Caco-2 (cell line): ENCODE measurements at regions not wholly inside any gene's neighbourhood (a gene's known extent, or its start where the extent isn't known, plus 50 kb on each side); places are given as distances from the start of the nearest gene placed in this dataset.

ENCODE experiments used
- BruUV-seq: library from RNA; stranded (reverse); fragments of 400-500 nt; replicated peaks from 2 replicates; lab custom pipeline; 2021; lab: Mats Ljungman, UMichigan
- CTCF ChIA-PET: fragments of 300-600 bp; sonication (Branson Sonifier 250); formaldehyde crosslinking; loops from one replicate; lab custom pipeline; 2022; ENCODE audit warnings: antibody characterized with exemption; lab: Charles Lee
- POLR2A ChIA-PET: fragments of 300-600 bp; sonication (Branson Sonifier 250); formaldehyde crosslinking; loops from one replicate; lab custom pipeline; 2022; ENCODE audit warnings: antibody characterized with exemption; lab: Charles Lee
- DNase-seq, 2 experiments: peaks; one replicate each; pipeline versions ENCODE4 v3.0.0 to v3.0.0-alpha.2; 2020 to 2022
- H3K27me3 ChIP-seq: replicated peaks from 2 replicates; pipeline ENCODE4 v1.6.0; 2011; ENCODE audit warnings: low read length; ENCODE audit not compliant: control insufficient read depth, insufficient read depth
- H3K36me3 ChIP-seq: 2 replicates; pipeline ENCODE4 v1.5.1; 2011; ENCODE audit warnings: low read length; ENCODE audit not compliant: control insufficient read depth, insufficient read depth
- H3K4me1 ChIP-seq: fragments of 250-450 bp; sonication (Bioruptor Pico); 2 replicates; pipeline ENCODE4 v1.5.1; 2020; ENCODE audit warnings: mild to moderate bottlenecking
- H3K4me3 ChIP-seq: 2 replicates; pipeline ENCODE4 v1.5.1; 2011; ENCODE audit warnings: low read depth, mild to moderate bottlenecking, control low read depth, low read length
- H3K9me3 ChIP-seq: fragments of 250-450 bp; sonication (Bioruptor Pico); 2 replicates; pipeline ENCODE4 v1.5.1; 2020; ENCODE audit warnings: mild to moderate bottlenecking, moderate library complexity
- H3K27ac Mint-ChIP-seq: one replicate; pipeline ENCODE4 v1.8.0; 2022; ENCODE audit warnings: mixed read lengths; ENCODE audit not compliant: unreplicated experiment
- H3K27me3 Mint-ChIP-seq: one replicate; pipeline ENCODE4 v1.8.0; 2022; ENCODE audit warnings: mixed read lengths; ENCODE audit not compliant: insufficient read depth, unreplicated experiment
- H3K36me3 Mint-ChIP-seq: one replicate; pipeline ENCODE4 v1.8.0; 2022; ENCODE audit warnings: mild to moderate bottlenecking, mixed read lengths; ENCODE audit not compliant: insufficient read depth, unreplicated experiment
- H3K4me1 Mint-ChIP-seq: one replicate; pipeline ENCODE4 v1.8.0; 2022; ENCODE audit warnings: low read depth, mixed read lengths; ENCODE audit not compliant: unreplicated experiment
- H3K4me3 Mint-ChIP-seq: one replicate; pipeline ENCODE4 v1.8.0; 2022; ENCODE audit warnings: mild to moderate bottlenecking, moderate library complexity, mixed read lengths; ENCODE audit not compliant: unreplicated experiment
- H3K9me3 Mint-ChIP-seq: one replicate; pipeline ENCODE4 v1.8.0; 2022; ENCODE audit warnings: mixed read lengths; ENCODE audit not compliant: unreplicated experiment
- CTCF ChIP-seq, 2 experiments: fragments of 200-600 bp in 1 of 2; IDR thresholded peaks; 1 replicate in 1 of 2; 2 replicates in 1 of 2; pipeline versions ENCODE4 v1.5.1 to v1.8.0; 2011 to 2022; ENCODE audit warnings: antibody characterized with exemption in 1 of 2, control low read depth in 1 of 2, inconsistent platforms in 1 of 2, low read depth in 1 of 2, low read length in 1 of 2, mild to moderate bottlenecking in 1 of 2, moderate library complexity in 1 of 2; ENCODE audit not compliant: insufficient read depth in 1 of 2, severe bottlenecking in 1 of 2, unreplicated experiment in 1 of 2
- intact Hi-C: fragments of 100-400 bp; cut with micrococcal nuclease; formaldehyde crosslinking; loops from one replicate; pipeline ENCODE4 v1.10.0; 2022; ENCODE audit not compliant: unreplicated experiment

DNA sequence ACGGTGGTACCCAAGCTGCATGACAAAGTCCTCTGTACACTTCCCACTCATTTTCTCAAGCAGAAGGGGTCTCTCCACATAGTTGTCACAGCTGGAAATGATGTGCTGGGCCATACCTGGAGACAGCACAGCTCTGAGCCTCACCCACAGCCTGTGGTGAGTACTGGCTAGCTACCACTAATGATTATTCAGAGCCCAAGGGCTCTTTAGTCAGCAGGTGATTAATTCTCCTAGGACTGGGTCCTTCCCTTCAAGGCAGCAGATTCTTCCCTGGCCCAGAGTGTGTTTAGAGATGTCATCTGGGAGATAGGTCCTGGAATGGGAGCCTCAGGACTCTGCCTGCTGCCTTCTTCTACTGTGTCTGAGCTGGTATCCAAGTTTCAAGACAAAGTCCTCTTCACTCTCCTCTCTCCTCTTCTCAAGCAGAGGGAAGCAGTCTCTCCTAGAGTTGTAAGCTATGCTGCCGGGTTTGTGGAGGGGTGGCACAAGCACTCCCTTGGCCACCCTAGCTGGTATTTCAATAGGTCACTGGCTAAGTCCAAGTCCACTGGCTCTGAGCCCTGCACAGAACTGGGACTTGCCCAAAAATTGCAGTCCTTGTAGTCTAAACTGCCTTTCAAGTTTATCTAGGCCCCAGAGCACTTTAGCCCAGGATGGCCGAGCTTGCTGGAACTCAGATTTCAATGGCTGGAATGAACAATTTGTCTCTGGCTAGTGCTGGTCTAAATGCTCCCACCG, 49.8 kb upstream of the VGLL2 start:
- Mint-ChIP-seq H3K36me3 (no peaks in the 10 kb centered on the region), H3K27ac (no peak overlapping the region), H3K9me3 (no peaks in the 10 kb centered on the region), H3K4me3 (no peak overlapping the region), H3K27me3 (peaks cover 5% of the 10 kb centered on the region), H3K4me1 (no peaks in the 10 kb centered on the region)
- POLR2A ChIA-PET, result no interaction called here
- Histone ChIP-seq H3K4me3 (no peak overlapping the region), H3K4me1 (no peaks in the 10 kb centered on the region), H3K36me3 (no peaks in the 10 kb centered on the region), H3K27me3 (no peaks in the 10 kb centered on the region), H3K9me3 (no peaks in the 10 kb centered on the region)
- no peak for DNase-seq
- no peak for TF ChIP-seq CTCF (IDR thresholded peaks at IDR 0.05; ENCODE audit: insufficient read depth in 1 of 2, low read depth in 1 of 2, low read length in 1 of 2, severe bottlenecking in 1 of 2, unreplicated experiment in 1 of 2)
- intact Hi-C loops, result no loop called here
- CTCF ChIA-PET, result no interaction called here
- BruUV-seq, result no TSS peak
